ENCODE measurements at regions not wholly inside any gene's neighbourhood (a gene's known extent, or its start where the extent isn't known, plus 50 kb on each side); places are given as distances from the start of the nearest gene placed in this dataset.
"Not testable (repeated sequence)": the region's sequence is repeated elsewhere in the genome, so short reads cannot be mapped to it uniquely, and the experiment has no call there.

DNA sequence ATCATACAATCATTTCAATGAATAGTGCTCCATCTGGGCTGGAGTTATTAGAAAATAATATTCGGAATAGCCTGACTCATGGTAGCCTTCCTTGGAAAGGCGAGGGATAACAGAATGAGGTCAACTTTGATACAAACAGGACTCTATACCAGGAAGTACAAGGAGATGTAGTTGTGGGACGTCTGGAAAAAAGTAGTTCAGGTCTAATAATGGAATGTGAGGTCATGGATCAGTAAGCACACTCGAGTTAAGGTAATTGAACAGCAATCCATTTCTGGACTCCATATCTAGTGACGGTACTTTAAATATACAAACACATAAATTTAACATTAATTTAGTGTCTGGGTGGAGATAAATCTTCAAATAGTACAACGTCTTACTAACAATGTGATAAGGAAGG lies 1204.0 kb upstream of the ADGRB3 start:
- Mint-ChIP-seq H3K4me3 (no peak overlapping the region), H3K27ac (no peak overlapping the region), H3K9me3 (peaks cover 7% of the 10 kb centered on the region; the same call in 1 of the 2 replicates), H3K4me1 (ENCODE audit: low read depth) (no peaks in the 10 kb centered on the region), H3K27me3 (ENCODE audit: insufficient read depth) (no peaks in the 10 kb centered on the region), H3K36me3 (ENCODE audit: low read depth) (no peaks in the 10 kb centered on the region)
- DNase-seq, result no peak
- TF ChIP-seq CTCF (IDR thresholded peaks at IDR 0.05), result no peak

GRCh38 chr6:67426686-67427085 lies 1208.4 kb upstream of the ADGRB3 start:
- not testable (repeated sequence) for H3K27me3 Mint-ChIP-seq (ENCODE audit: insufficient read depth); H3K36me3 Mint-ChIP-seq (ENCODE audit: low read depth); H3K4me3 Mint-ChIP-seq; H3K27ac Mint-ChIP-seq; DNase-seq; H3K4me1 Mint-ChIP-seq (ENCODE audit: low read depth)
- peaks cover 32% of the 10 kb centered on the region for H3K9me3 Mint-ChIP-seq

- DNase-seq, result no peak
- Mint-ChIP-seq H3K27ac (no peak overlapping the region), H3K4me3 (no peak overlapping the region), H3K9me3 (peaks cover 20% of the 10 kb centered on the region), H3K4me1 (ENCODE audit: low read depth) (no peaks in the 10 kb centered on the region), H3K36me3 (ENCODE audit: low read depth) (no peaks in the 10 kb centered on the region), H3K27me3 (ENCODE audit: insufficient read depth) (no peaks in the 10 kb centered on the region)
- TF ChIP-seq CTCF (IDR thresholded peaks at IDR 0.05), result no peak
Observed at GRCh38 chr6:67412035-67412434, 1223.0 kb upstream of the ADGRB3 start.

GRCh38 chr6:67411036-67411435 lies 1224.0 kb upstream of the ADGRB3 start:
- no peak for TF ChIP-seq CTCF (IDR thresholded peaks at IDR 0.05)
- no peak for DNase-seq
- no peak overlapping the region for H3K27ac Mint-ChIP-seq
- H3K4me1 Mint-ChIP-seq (ENCODE audit: low read depth), result no peaks in the 10 kb centered on the region
- H3K9me3 Mint-ChIP-seq, result peaks cover 17% of the 10 kb centered on the region
- no peaks in the 10 kb centered on the region for H3K27me3 Mint-ChIP-seq (ENCODE audit: insufficient read depth)
- H3K4me3 Mint-ChIP-seq, result no peak overlapping the region
- H3K36me3 Mint-ChIP-seq (ENCODE audit: low read depth), result no peaks in the 10 kb centered on the region

DNA sequence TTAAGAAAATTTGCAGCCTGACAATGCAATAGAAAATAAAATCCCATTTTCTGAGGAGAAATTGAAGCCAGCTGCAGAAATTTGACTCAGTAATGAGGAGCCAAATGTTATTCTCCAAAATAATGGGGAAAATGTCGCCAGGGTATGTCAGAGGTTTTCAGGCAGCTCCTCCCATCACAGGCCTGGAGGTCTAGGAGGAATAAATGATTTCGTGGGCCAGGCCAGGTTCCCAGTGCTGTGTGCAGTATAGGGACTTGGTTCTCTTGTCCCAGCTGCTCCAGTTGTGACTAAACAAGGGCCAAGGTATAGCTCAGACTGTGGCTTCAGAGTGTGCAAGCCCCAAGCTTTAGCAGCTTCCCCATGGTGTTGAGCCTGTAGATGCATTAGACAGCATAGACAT lies 1240.8 kb upstream of the ADGRB3 start:
- H3K27me3 Mint-ChIP-seq (ENCODE audit: insufficient read depth), result no peaks in the 10 kb centered on the region
- H3K4me1 Mint-ChIP-seq (ENCODE audit: low read depth), result no peaks in the 10 kb centered on the region
- DNase-seq, result no peak
- no peak overlapping the region for H3K4me3 Mint-ChIP-seq
- peaks cover 22% of the 10 kb centered on the region for H3K9me3 Mint-ChIP-seq
- no peak for TF ChIP-seq CTCF (IDR thresholded peaks at IDR 0.05)
- 0 out of 2 replicates have a peak, but pooled peaks cover 4% of the 10 kb centered on the region for H3K36me3 Mint-ChIP-seq (ENCODE audit: low read depth)
- no peak overlapping the region for H3K27ac Mint-ChIP-seq

DNA sequence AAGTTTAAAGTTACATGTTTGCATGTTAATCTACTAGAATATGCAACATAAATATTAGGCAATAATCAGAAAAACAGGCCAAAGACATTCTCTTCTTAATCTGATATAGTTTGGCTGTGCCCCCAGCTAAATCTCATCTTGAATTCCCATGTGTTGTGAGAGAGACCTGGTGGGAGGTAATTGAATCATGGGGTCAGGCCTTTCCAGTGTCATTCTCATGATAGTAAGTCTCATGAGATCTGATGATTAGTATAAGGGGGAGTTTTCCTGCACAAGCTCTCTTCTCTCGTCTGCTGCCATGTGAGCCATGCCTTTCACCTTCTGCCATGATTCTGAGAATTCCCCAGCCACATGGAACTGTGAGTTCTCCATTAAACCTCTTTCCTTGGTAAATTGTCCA lies 1241.7 kb upstream of the ADGRB3 start:
- Mint-ChIP-seq H3K27ac (no peak overlapping the region), H3K4me1 (ENCODE audit: low read depth) (no peaks in the 10 kb centered on the region), H3K27me3 (ENCODE audit: insufficient read depth) (no peaks in the 10 kb centered on the region), H3K9me3 (peaks cover 22% of the 10 kb centered on the region), H3K36me3 (ENCODE audit: low read depth) (0 out of 2 replicates have a peak, but pooled peaks cover 4% of the 10 kb centered on the region), H3K4me3 (no peak overlapping the region)
- DNase-seq, result no peak
- TF ChIP-seq CTCF (IDR thresholded peaks at IDR 0.05), result no peak
